ENCODE measurements at regions not wholly inside any gene's neighbourhood (a gene's known extent, or its start where the extent isn't known, plus 50 kb on each side); places are given as distances from the start of the nearest gene placed in this dataset.

GRCh38 chr18:29181151-29181901 is 1004.4 kb upstream of the CDH2 start (continued):
- no peak for TF ChIP-seq SNAPC5 (CRISPR knock-in tag; IDR thresholded peaks at IDR 0.05; ENCODE audit: borderline replicate concordance)

GRCh38 chr18:29176681-29177080 is 999.8 kb upstream of the CDH2 start:
- no TSS peak for BruUV-seq (replicated peaks)
- Histone ChIP-seq H3K79me2 (ENCODE audit: insufficient read depth, low read length) (no peaks in the 10 kb centered on the region), H4K20me1 (ENCODE audit: insufficient read depth, low read length) (no peaks in the 10 kb centered on the region), H3K9ac (ENCODE audit: insufficient read depth, low read depth, low read length) (no peak overlapping the region), H3K27me3 (ENCODE audit: control insufficient read depth in 1 of 2, insufficient read depth in 2 of 2, low read length in 2 of 2) (no peaks in the 10 kb centered on the region), H3K4me3 (replicated peaks in 1 of 3; ENCODE audit: insufficient read depth in 1 of 3, low read depth in 2 of 3, low read length in 3 of 3) (no peak overlapping the region), H3K27ac (ENCODE audit: extremely low read length, insufficient read depth, low read length) (no peak overlapping the region), H3K4me2 (ENCODE audit: low read depth, low read length) (no peak overlapping the region), H3K4me1 (ENCODE audit: insufficient read depth, low read length) (no peaks in the 10 kb centered on the region), H2AFZ (ENCODE audit: low read length) (no peak overlapping the region), H3K9me3 (ENCODE audit: low read length) (no peaks in the 10 kb centered on the region), H3K36me3 (replicated peaks in 1 of 2; ENCODE audit: control insufficient read depth in 1 of 2, insufficient read depth in 2 of 2, low read length in 2 of 2) (no peaks in the 10 kb centered on the region)
- ATAC-seq: no peak
- no peak for DNase-seq (ENCODE audit: low spot score)
- WGBS (ENCODE audit: low lambda C conversion rate): 3% methylated on average over 1 of the region's 1 CpG
- in situ Hi-C loops (cut with HindIII; ENCODE audit: extremely low pct_ligation_motif_present, low pct_unique_long_range_greater_than_20kb) (no loop called here), intact Hi-C loops (cut with micrococcal nuclease; ENCODE audit: unreplicated experiment) (no loop called here)
- ChIA-PET POLR2A (no interaction called here), CTCF (ENCODE audit: low intra/inter-chr PET ratio, low total read pairs) (no interaction called here)
- no peak for FAIRE-seq
- TF ChIP-seq SRSF4 (IDR thresholded peaks at IDR 0.05; ENCODE audit: low read depth, low read length, poor library complexity, severe bottlenecking): no peak

GRCh38 chr18:29174891-29175290 is 998.0 kb upstream of the CDH2 start:
- DNase-seq (ENCODE audit: low spot score) (no peak), FAIRE-seq (no peak), ATAC-seq (no peak)
- whole genome bisulfite sequencing (ENCODE audit: low lambda C conversion rate): 2% methylated on average over 3 of the region's 3 CpGs
- Histone ChIP-seq H3K4me2 (ENCODE audit: low read depth, low read length) (no peak overlapping the region), H4K20me1 (ENCODE audit: insufficient read depth, low read length) (no peaks in the 10 kb centered on the region), H3K27me3 (ENCODE audit: control insufficient read depth in 1 of 2, insufficient read depth in 2 of 2, low read length in 2 of 2) (no peaks in the 10 kb centered on the region), H3K79me2 (ENCODE audit: insufficient read depth, low read length) (no peaks in the 10 kb centered on the region), H3K36me3 (replicated peaks in 1 of 2; ENCODE audit: control insufficient read depth in 1 of 2, insufficient read depth in 2 of 2, low read length in 2 of 2) (no peaks in the 10 kb centered on the region), H2AFZ (ENCODE audit: low read length) (no peak overlapping the region), H3K4me3 (replicated peaks in 1 of 3; ENCODE audit: insufficient read depth in 1 of 3, low read depth in 2 of 3, low read length in 3 of 3) (no peak overlapping the region), H3K4me1 (ENCODE audit: insufficient read depth, low read length) (no peaks in the 10 kb centered on the region), H3K27ac (ENCODE audit: extremely low read length, insufficient read depth, low read length) (no peak overlapping the region), H3K9ac (ENCODE audit: insufficient read depth, low read depth, low read length) (no peak overlapping the region), H3K9me3 (ENCODE audit: low read length) (no peaks in the 10 kb centered on the region)
- ChIA-PET CTCF (ENCODE audit: low intra/inter-chr PET ratio, low total read pairs) (no interaction called here), POLR2A (no interaction called here)
- intact Hi-C loops (cut with micrococcal nuclease; ENCODE audit: unreplicated experiment) (no loop called here), in situ Hi-C loops (cut with HindIII; ENCODE audit: extremely low pct_ligation_motif_present, low pct_unique_long_range_greater_than_20kb) (no loop called here)
- TF ChIP-seq ZNF225 (CRISPR knock-in tag; IDR thresholded peaks at IDR 0.05) (no peak), PAWR (CRISPR knock-in tag; IDR thresholded peaks at IDR 0.05; ENCODE audit: borderline replicate concordance) (no peak), ZNF510 (CRISPR knock-in tag; IDR thresholded peaks at IDR 0.05; ENCODE audit: low read depth) (no peak), MAX (IDR thresholded peaks at IDR 0.05) (no peak), ZC3H4 (CRISPR knock-in tag; IDR thresholded peaks at IDR 0.05; ENCODE audit: borderline replicate concordance) (no peak)
- no TSS peak for BruUV-seq (replicated peaks)
